NB4 (cell line): ENCODE measurements at regions not wholly inside any gene's neighbourhood (a gene's known extent, or its start where the extent isn't known, plus 50 kb on each side); places are given as distances from the start of the nearest gene placed in this dataset.

Experiments used
- DNase-seq: peaks from one replicate; pipeline ENCODE4 v3.0.0; 2010; ENCODE audit warnings: low read depth
- H3K4me3 ChIP-seq: one replicate; pipeline ENCODE4 v1.5.1; 2011; ENCODE audit warnings: mild to moderate bottlenecking, low read depth, low read length, moderate library complexity
- MYC ChIP-seq: IDR thresholded peaks from 2 replicates; pipeline ENCODE4 v1.6.1; 2011; ENCODE audit warnings: low read depth, low read length
- POLR2A ChIP-seq: IDR thresholded peaks from 2 replicates; pipeline ENCODE4 v1.6.1; 2011; ENCODE audit warnings: mild to moderate bottlenecking; ENCODE audit not compliant: insufficient read length; ENCODE audit errors: extremely low read depth
- TF ChIP-seq, protein P1 (sequence below): IDR thresholded peaks from 2 replicates; pipeline ENCODE4 v1.6.1; 2011; ENCODE audit warnings: low read depth, low read length
- TF ChIP-seq, protein P2 (sequence below): IDR thresholded peaks from one replicate; pipeline ENCODE4 v1.5.1; 2012; ENCODE audit warnings: low read depth, low read length

DNA sequence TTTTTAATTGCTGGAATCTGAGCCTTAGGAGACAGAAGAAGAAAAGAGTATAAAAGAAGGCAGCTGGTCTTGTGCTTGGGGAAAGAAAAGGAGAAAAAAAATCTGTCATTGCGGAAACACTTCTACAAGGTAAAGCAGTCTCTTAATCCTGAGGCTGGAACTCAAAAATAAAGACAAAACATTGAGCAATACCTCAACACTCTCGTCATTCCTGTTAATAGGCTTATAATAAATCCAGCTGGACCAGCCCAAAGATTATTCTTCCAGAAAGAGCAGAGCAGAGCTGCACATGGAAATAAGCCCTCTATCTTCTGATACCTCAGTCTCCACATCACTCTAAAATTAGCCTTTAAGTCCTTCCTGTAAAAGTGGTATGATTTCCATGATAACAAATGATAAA, 62.0 kb upstream of the HIVEP1 start:
- H3K4me3 ChIP-seq = no peak overlapping the region
- TF ChIP-seq, protein P1, sequence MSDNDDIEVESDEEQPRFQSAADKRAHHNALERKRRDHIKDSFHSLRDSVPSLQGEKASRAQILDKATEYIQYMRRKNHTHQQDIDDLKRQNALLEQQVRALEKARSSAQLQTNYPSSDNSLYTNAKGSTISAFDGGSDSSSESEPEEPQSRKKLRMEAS = no peak
- TF ChIP-seq POLR2A (no peak), MYC (no peak)
- TF ChIP-seq, protein P2, sequence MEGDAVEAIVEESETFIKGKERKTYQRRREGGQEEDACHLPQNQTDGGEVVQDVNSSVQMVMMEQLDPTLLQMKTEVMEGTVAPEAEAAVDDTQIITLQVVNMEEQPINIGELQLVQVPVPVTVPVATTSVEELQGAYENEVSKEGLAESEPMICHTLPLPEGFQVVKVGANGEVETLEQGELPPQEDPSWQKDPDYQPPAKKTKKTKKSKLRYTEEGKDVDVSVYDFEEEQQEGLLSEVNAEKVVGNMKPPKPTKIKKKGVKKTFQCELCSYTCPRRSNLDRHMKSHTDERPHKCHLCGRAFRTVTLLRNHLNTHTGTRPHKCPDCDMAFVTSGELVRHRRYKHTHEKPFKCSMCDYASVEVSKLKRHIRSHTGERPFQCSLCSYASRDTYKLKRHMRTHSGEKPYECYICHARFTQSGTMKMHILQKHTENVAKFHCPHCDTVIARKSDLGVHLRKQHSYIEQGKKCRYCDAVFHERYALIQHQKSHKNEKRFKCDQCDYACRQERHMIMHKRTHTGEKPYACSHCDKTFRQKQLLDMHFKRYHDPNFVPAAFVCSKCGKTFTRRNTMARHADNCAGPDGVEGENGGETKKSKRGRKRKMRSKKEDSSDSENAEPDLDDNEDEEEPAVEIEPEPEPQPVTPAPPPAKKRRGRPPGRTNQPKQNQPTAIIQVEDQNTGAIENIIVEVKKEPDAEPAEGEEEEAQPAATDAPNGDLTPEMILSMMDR = no peak
- DNase-seq = no peak

DNA sequence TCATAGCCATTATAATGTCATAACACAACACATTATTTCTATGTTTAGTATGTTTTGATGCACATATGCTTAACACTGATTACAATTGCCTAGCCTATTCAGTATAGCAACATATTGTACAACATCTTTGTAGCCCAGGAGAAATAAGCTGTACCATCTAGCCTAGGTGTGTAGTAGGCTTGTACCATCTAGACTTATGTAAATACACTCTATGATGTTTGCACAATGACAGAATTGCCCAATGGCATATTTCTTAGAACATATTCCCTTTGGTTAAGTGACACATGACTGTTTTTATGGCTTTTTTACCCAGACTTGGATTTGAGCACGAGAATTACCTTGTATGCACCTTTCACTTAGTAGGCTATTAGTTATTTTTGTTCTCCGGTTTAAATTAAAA, 64.5 kb upstream of the HIVEP1 start:
- TF ChIP-seq MYC (no peak), POLR2A (no peak)
- TF ChIP-seq, protein P1 = no peak
- TF ChIP-seq, protein P2 = no peak
- peak; percentile 17 for DNase-seq

DNA sequence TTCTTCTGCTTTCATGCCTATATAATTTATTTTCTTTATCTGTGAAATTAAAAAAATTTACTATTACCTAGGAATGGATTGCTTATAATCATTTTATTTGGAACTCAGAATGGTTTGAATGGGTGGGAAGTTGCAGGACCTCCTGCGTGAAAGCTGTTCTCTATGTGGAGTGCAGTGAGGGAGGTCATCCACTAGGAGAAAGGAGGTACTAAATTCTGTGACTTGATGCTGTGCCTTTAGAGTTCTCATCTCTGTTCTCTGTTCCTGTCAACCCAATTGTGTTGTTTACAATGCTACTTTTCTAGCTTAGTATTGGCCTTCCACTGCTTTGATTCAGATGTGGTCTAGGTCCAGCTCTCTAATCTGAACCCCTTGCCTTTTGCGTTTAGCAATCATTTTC, 65.0 kb upstream of the HIVEP1 start:
- DNase-seq = no peak
- H3K4me3 ChIP-seq = no peak overlapping the region
- no peak for TF ChIP-seq POLR2A
- TF ChIP-seq, protein P2 = no peak
- no peak for TF ChIP-seq MYC
- TF ChIP-seq, protein P1 = no peak

More for the DNA sequence above, 64.5 kb upstream of the HIVEP1 start:
- H3K4me3 ChIP-seq = no peak overlapping the region

DNA sequence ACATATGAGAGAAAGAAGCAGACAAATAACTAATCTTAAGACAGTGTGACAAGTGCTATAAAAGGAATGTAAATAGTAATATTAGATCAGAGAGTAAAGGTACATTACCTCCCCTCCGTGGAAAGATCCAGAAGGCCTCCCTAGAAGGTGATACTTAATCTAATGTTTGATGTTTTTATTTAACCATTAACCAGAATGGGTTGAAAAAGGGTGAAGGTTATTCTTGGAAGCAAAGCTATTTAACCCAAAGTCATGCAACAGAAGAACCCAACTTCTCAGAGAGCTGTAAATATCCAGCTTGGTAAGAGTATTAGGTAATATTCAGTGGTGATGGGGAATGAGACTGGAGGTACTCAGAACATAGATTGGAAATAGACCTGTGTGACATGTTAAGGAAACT, 68.0 kb upstream of the HIVEP1 start:
- no peak for TF ChIP-seq MYC
- TF ChIP-seq, protein P1 = no peak
- TF ChIP-seq, protein P2 = no peak
- TF ChIP-seq POLR2A = no peak
- DNase-seq = no peak
- H3K4me3 ChIP-seq = no peak overlapping the region

DNA sequence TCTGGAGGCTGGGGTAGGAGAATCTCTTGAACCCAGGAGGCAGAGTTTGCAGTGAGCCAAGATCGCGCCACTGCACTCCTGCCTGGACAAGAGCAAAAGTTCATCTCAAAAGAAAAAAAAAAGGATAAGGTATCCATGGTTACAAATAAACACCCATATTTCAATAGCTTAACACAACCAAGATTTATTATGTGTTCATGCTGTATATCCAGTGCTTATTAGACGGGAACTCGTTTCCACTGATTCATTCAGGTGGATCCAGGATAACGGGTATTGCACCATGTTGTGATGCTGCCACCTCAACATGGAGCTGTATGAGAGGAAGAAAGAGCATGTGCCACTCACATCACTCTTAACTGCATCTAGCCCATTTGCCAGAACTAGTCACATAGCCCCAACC, 69.1 kb upstream of the HIVEP1 start:
- H3K4me3 ChIP-seq = no peak overlapping the region
- DNase-seq = no peak
- TF ChIP-seq, protein P1 = no peak
- TF ChIP-seq MYC = no peak
- TF ChIP-seq, protein P2 = no peak
- TF ChIP-seq POLR2A = no peak
